ENCODE measurements at regions not wholly inside any gene's neighbourhood (a gene's known extent, or its start where the extent isn't known, plus 50 kb on each side); places are given as distances from the start of the nearest gene placed in this dataset.

- intact Hi-C loops (cut with micrococcal nuclease): no loop called here
- POLR2A ChIA-PET: no interaction called here
Observed at GRCh38 chr22:22425356-22425755, 83.2 kb downstream of the ZNF280B start.

More at GRCh38 chr22:22425356-22425755, 83.2 kb downstream of the ZNF280B start:
- no peaks in the 10 kb centered on the region for H3K79me2 ChIP-seq (ENCODE audit: control insufficient read depth, insufficient read depth, low read length)
- Mint-ChIP-seq H3K27ac (peak overlapping the region; percentile 10), H3K4me3 (peak overlapping the region; percentile 38), H3K4me1 (peaks cover 81% of the 10 kb centered on the region), H3K9me3 (ENCODE audit: insufficient read depth) (no peaks in the 10 kb centered on the region), H3K27me3 (no peaks in the 10 kb centered on the region)
- no peak overlapping the region for H3K9ac ChIP-seq (ENCODE audit: low read length)
- peak overlapping the region; percentile 41 for H3K4me2 ChIP-seq (replicated peaks; ENCODE audit: low read depth, low read length, poor library complexity, severe bottlenecking)
- no peak overlapping the region for H3K27ac ChIP-seq (ENCODE audit: low read length in 2 of 2)
- CTCF ChIA-PET: interaction anchor here (0.7 to 1.4 kb wide), 6 partner anchors 11 to 127 kb away, joined by 3 to 7 read pairs (median 4); partner anchors contain the start of gene ZNF280B
- H3K4me1 ChIP-seq (ENCODE audit: control insufficient read depth in 2 of 2, insufficient read depth in 2 of 2, low read length in 2 of 2): peaks cover 75 to 88% of the 10 kb centered on the region in 2 donors
- DNase-seq: no peak
- H2AFZ ChIP-seq (ENCODE audit: insufficient read depth, low read depth, low read length, poor library complexity, severe bottlenecking): no peak overlapping the region
- H3K27me3 ChIP-seq (replicated peaks in 1 of 4; ENCODE audit: control extremely low read depth in 1 of 4, control insufficient read depth in 3 of 4, insufficient read depth in 4 of 4, low read length in 3 of 4): no peaks in the 10 kb centered on the region
- no peak for TF ChIP-seq EZH2 (IDR thresholded peaks at IDR 0.05; ENCODE audit: borderline replicate concordance, insufficient read depth, low read depth, low read length, poor library complexity, severe bottlenecking)
- no peak for TF ChIP-seq CTCF (IDR thresholded peaks at IDR 0.05)
- H4K20me1 ChIP-seq (ENCODE audit: control insufficient read depth, insufficient read depth, low read length, poor library complexity, severe bottlenecking): no peaks in the 10 kb centered on the region
- no peaks in the 10 kb centered on the region for H3K36me3 ChIP-seq (replicated peaks in 1 of 2; ENCODE audit: control extremely low read depth in 1 of 2, control insufficient read depth in 1 of 2, extremely low read depth in 1 of 2, insufficient read depth in 2 of 2, low read length in 1 of 2)
- 10% methylated on average over 1 of the region's 1 CpG for WGBS (ENCODE audit: insufficient coverage)
- ATAC-seq (ENCODE audit: low read depth): no peak
- no peaks in the 10 kb centered on the region for H3K9me3 ChIP-seq (ENCODE audit: control extremely low read depth in 1 of 3, control insufficient read depth in 2 of 3, insufficient read depth in 1 of 3, low read length in 2 of 3)
- H3K4me3 ChIP-seq (ENCODE audit: control extremely low read depth in 1 of 5, extremely low read depth in 1 of 5, insufficient read depth in 1 of 5, low read depth in 2 of 5, low read length in 4 of 5): no peak overlapping the region
